Right lobe of liver (tissue), 6 donors: ENCODE measurements at regions not wholly inside any gene's neighbourhood (a gene's known extent, or its start where the extent isn't known, plus 50 kb on each side); places are given as distances from the start of the nearest gene placed in this dataset.
A peak's percentile ranks its signal among the peaks of the same experiment; 100 is the strongest.

Experiments
- ATAC-seq, 4 donors: fragments of 200-7000 bp; cut with Tn5 transposase; one replicate each; pipeline ENCODE4 v1.9.1; 2020; ENCODE audit warnings: mild to moderate bottlenecking in 4 of 4, moderate library complexity in 4 of 4
- DNase-seq, 3 donors: peaks; one replicate each; pipeline ENCODE4 v3.0.0-alpha.2; 2020
- H3K27ac ChIP-seq, 3 donors: fragments of 200-600 bp; one replicate each; pipeline ENCODE4 v1.8.0; 2022
- H3K27me3 ChIP-seq, 2 donors: fragments of 200-600 bp; one replicate each; pipeline ENCODE4 v1.8.0; 2022
- H3K36me3 ChIP-seq, 4 donors: fragments of 200-600 bp; sonication (generic) in 1 of 4; one replicate each; pipeline versions ENCODE4 v1.5.1 to v1.8.0; 2017 to 2022; ENCODE audit warnings: control low read depth in 1 of 4
- H3K4me1 ChIP-seq, 4 donors: fragments of 200-600 bp; sonication (generic) in 1 of 4; one replicate each; pipeline versions ENCODE4 v1.5.1 to v1.8.0; 2017 to 2022; ENCODE audit warnings: control low read depth in 1 of 4
- H3K4me3 ChIP-seq, 3 donors: fragments of 200-600 bp; one replicate each; pipeline ENCODE4 v1.8.0; 2022
- H3K9me3 ChIP-seq, 4 donors: fragments of 200-600 bp; sonication (generic) in 1 of 4; one replicate each; pipeline versions ENCODE4 v1.5.1 to v1.8.0; 2017 to 2022; ENCODE audit warnings: control low read depth in 1 of 4
- POLR2A ChIP-seq: fragments of 450-650 bp; IDR thresholded peaks from one replicate; pipeline ENCODE4 v1.6.1; 2017; ENCODE audit warnings: antibody characterized with exemption, mild to moderate bottlenecking
- WGBS: methylation state at CpG from one replicate; pipeline ENCODE4 v1.1.6; 2018; ENCODE audit warnings: low coverage, low lambda C conversion rate; ENCODE audit not compliant: insufficient coverage; ENCODE audit errors: missing lambda C conversion rate; 5-methylcytosine and 5-hydroxymethylcytosine counted together
- intact Hi-C, 2 donors: fragments of 100-400 bp; cut with DNase I; formaldehyde crosslinking; loops; one replicate each; pipeline versions ENCODE4 v1.11.2 to v1.14.1; 2022
- TF ChIP-seq, protein P1 (sequence below), 4 donors: fragments of 200-600 bp in 3 of 4; fragments of 450-650 bp in 1 of 4; IDR thresholded peaks; one replicate each; pipeline versions ENCODE4 v1.5.1 to v1.8.0; 2016 to 2022; ENCODE audit warnings: antibody characterized with exemption in 4 of 4, mild to moderate bottlenecking in 2 of 4
- donor health status: DM: no; HTN: yes; CAD: no.
- donor health status: DM: no; HTN: no; CAD: no.
- donor health status: DM: no; HTN: no; CAD: no.
- donor health status: DM: no; HTN: yes; CAD: no.
- donor health status: DM: no; HTN: yes; CAD: no.

DNA sequence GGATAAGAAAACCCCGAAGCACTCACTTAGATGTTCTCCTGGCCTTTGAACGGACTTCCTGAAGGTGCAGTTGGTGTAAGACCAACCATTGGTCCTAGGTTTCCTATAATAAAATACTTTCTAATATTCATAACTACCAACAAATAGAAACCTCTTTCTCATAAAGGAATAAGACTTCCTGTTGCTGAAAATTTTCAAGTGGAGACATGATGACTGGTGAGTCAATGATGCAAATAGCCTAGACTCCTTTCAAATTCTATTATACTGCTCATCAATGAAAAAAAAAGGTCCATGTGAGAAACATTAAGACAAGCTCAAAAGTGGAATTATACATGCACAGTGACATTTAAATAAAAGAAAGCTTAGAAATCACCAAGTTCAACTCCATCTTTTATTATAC lies 862.8 kb downstream of the FAM181B start:
- H3K27me3 ChIP-seq = no peaks in the 10 kb centered on the region
- no peaks in the 10 kb centered on the region for H3K4me1 ChIP-seq
- TF ChIP-seq, protein P1, sequence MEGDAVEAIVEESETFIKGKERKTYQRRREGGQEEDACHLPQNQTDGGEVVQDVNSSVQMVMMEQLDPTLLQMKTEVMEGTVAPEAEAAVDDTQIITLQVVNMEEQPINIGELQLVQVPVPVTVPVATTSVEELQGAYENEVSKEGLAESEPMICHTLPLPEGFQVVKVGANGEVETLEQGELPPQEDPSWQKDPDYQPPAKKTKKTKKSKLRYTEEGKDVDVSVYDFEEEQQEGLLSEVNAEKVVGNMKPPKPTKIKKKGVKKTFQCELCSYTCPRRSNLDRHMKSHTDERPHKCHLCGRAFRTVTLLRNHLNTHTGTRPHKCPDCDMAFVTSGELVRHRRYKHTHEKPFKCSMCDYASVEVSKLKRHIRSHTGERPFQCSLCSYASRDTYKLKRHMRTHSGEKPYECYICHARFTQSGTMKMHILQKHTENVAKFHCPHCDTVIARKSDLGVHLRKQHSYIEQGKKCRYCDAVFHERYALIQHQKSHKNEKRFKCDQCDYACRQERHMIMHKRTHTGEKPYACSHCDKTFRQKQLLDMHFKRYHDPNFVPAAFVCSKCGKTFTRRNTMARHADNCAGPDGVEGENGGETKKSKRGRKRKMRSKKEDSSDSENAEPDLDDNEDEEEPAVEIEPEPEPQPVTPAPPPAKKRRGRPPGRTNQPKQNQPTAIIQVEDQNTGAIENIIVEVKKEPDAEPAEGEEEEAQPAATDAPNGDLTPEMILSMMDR (IDR thresholded peaks at IDR 0.05) = no peak
- TF ChIP-seq POLR2A = no peak
- DNase-seq = no peak
- H3K4me3 ChIP-seq = no peak overlapping the region
- no peaks in the 10 kb centered on the region for H3K9me3 ChIP-seq
- H3K27ac ChIP-seq = no peak overlapping the region
- H3K36me3 ChIP-seq = no peaks in the 10 kb centered on the region
- intact Hi-C loops = no loop called here
- WGBS = 23% methylated on average over 2 of the region's 2 CpGs
- no peak for ATAC-seq

DNA sequence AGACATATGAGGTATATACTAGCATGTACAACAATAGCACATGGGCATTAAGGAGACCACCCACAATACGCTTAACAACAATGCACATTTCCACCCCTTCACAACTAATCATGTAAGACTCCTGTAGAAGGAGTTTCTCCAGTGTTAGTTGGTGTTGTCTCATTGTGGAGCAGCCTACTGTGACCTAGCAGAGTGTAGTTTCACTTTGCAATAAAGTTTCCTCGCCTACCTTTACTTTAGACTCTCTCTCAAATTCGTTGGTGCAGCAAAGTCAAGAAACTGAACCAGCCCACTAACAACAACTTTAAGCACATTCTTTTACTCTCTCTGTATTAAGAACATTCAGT lies 863.6 kb downstream of the FAM181B start:
- no peaks in the 10 kb centered on the region for H3K27me3 ChIP-seq
- no peak for TF ChIP-seq POLR2A
- TF ChIP-seq, protein P1 (IDR thresholded peaks at IDR 0.05) = no peak
- H3K9me3 ChIP-seq = no peaks in the 10 kb centered on the region
- no peak overlapping the region for H3K27ac ChIP-seq
- H3K36me3 ChIP-seq = no peaks in the 10 kb centered on the region
- intact Hi-C loops = no loop called here
- DNase-seq (no peak), ATAC-seq (peak in 3 of 4 donors; percentile 14 to 57 (median 36))
- 6% methylated on average over 3 of the region's 3 CpGs for WGBS
- H3K4me3 ChIP-seq = no peak overlapping the region
- H3K4me1 ChIP-seq = no peaks in the 10 kb centered on the region

DNA sequence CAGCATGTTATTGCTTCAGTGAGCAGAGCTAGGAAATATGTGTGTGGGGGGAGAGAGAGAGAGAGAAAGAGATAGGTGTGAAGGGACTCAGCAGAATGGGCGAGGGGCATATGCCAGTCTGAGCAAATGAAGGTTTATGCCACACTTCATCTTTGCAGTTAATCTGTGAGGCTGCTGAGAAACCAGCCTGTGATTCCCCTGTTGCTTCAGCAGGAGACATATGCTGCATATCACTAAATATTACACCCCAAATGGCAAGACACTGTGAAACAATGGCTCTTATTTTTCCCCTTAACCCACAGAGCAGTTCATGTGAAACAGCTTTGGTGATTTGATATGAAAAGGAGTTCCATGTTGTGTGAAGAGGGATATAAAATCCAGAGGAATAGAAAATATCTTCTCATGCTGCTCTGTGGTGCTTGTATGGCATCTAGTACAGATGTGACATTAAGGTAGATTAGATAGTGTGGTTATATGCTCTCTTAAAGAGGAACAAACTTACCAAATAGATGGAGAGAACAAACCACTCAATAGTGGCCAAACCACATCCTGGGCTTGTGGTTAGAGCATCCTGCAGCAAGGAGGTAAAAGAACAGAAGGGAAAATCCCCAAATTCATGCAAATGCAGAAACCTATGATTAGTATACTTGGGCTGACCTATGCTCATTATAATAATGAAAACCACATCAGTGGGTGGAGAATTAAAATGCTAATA lies 864.2 kb downstream of the FAM181B start:
- 63% methylated on average over 1 of the region's 1 CpG for WGBS
- H3K9me3 ChIP-seq = no peaks in the 10 kb centered on the region
- H3K27me3 ChIP-seq = no peaks in the 10 kb centered on the region
- no peak overlapping the region for H3K27ac ChIP-seq
- no peaks in the 10 kb centered on the region for H3K4me1 ChIP-seq
- H3K36me3 ChIP-seq = no peaks in the 10 kb centered on the region
- intact Hi-C loops = no loop called here
- TF ChIP-seq, protein P1 (IDR thresholded peaks at IDR 0.05) = no peak
- no peak for TF ChIP-seq POLR2A
- DNase-seq = no peak
- peak; percentile 27 to 62 (median 54) for ATAC-seq
- H3K4me3 ChIP-seq = no peak overlapping the region

DNA sequence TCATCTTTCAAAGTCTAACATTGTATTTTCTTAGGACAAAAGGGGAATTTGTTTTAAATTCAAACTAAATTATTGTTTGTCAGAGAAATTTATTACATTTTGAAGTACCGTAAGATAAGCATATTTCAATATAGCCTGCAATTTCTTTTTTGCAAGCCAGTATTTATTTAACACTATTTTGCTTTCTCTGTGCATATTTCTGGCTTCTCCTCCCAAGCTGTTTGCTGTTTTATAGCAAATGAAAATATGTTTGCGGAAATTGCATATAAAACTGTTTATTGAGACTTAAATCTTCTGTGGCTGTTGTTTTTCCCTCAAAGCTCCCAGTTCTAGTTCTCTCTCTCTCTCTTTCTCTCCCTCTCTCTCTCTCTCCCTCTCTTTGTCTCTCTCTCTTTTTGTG lies 866.8 kb downstream of the FAM181B start:
- H3K4me3 ChIP-seq = no peak overlapping the region
- ATAC-seq (no peak), DNase-seq (no peak)
- no peak for TF ChIP-seq POLR2A
- TF ChIP-seq, protein P1 (IDR thresholded peaks at IDR 0.05) = no peak
- H3K36me3 ChIP-seq = no peaks in the 10 kb centered on the region
- H3K9me3 ChIP-seq = no peaks in the 10 kb centered on the region
- intact Hi-C loops = no loop called here
- no peaks in the 10 kb centered on the region for H3K27me3 ChIP-seq
- 36% methylated on average over 2 of the region's 2 CpGs for WGBS
- no peak overlapping the region for H3K27ac ChIP-seq
- no peaks in the 10 kb centered on the region for H3K4me1 ChIP-seq

DNA sequence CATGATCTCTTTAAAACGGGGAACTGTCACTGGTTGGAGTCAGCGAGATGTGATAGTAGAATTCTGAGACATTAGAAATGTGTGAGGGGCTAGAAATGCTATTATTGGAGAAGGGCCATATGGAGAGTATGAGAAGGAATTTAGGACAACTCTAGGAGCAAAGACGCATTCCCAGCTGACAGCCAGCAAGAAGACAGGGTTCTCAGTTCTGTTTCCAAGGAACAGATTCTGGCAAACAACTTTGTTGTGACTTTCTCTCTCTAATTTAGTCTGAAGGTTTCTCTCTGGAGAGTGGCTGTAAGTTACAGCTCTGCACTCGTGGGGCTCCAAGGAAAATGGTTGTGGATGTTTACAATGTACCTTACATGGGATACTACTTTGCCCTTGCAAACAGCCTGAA lies 876.3 kb downstream of the FAM181B start:
- Histone ChIP-seq H3K9me3 (no peaks in the 10 kb centered on the region), H3K36me3 (no peaks in the 10 kb centered on the region), H3K27ac (no peak overlapping the region), H3K4me3 (no peak overlapping the region), H3K4me1 (no peaks in the 10 kb centered on the region), H3K27me3 (no peaks in the 10 kb centered on the region)
- 52% methylated on average over 4 of the region's 4 CpGs for WGBS
- DNase-seq = no peak
- no peak for ATAC-seq
- TF ChIP-seq, protein P1 (IDR thresholded peaks at IDR 0.05) = no peak
- no peak for TF ChIP-seq POLR2A
- intact Hi-C loops = no loop called here
